ENCODE measurements at regions not wholly inside any gene's neighbourhood (a gene's known extent, or its start where the extent isn't known, plus 50 kb on each side); places are given as distances from the start of the nearest gene placed in this dataset.
A peak's percentile ranks its signal among the peaks of the same experiment; 100 is the strongest.

DNA sequence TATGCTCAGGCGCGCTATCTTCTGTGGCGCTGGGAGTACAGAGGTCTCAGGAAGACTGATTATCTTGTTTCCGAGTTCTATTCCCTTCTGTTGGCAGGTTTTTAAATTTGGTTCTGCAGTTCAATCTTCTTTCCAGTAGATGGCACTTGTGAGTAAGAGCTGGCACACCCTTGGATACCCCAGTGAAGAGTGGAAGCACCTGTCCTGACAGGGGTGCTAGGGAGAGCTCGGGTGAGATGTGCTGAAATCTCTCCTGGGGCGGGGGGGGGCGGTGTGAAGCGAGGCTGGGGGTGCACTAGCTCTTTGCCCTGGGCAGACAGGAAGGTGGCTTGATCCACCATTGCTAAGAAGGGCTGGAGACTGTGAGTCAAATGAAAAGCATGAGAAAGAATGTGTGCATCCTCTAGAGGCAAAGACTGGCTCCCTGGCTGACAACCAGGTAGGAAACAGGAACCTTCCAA, 679.9 kb upstream of the CCDC179 start:
- ChIA-PET CTCF (interaction anchor here (0.5 to 0.6 kb wide), 2 partner anchors 19 to 1353 kb away, joined by 3 to 7 read pairs; no protein-coding TSS in a partner anchor), POLR2A (ENCODE audit: low non-redundant PET) (no interaction called here)
- Histone ChIP-seq H3K9me3 (ENCODE audit: low read depth, low read length, poor library complexity, severe bottlenecking) (no peaks in the 10 kb centered on the region), H3K4me3 (ENCODE audit: low read depth, low read length, poor library complexity, severe bottlenecking) (no peak overlapping the region), H3K36me3 (ENCODE audit: insufficient read depth, low read length, poor library complexity, severe bottlenecking) (no peaks in the 10 kb centered on the region), H3K27me3 (replicated peaks; ENCODE audit: insufficient read depth, low read depth, low read length, poor library complexity) (no peaks in the 10 kb centered on the region), H3K4me1 (ENCODE audit: insufficient read depth, low read length, poor library complexity, severe bottlenecking) (no peaks in the 10 kb centered on the region), H3K27ac (ENCODE audit: low read depth, low read length, poor library complexity, severe bottlenecking) (no peak overlapping the region)
- DNase-seq (ENCODE audit: low spot score): peak; percentile 55
- no TSS peak for BruUV-seq (replicated peaks)
- intact Hi-C loops (cut with micrococcal nuclease; ENCODE audit: unreplicated experiment): loop anchor here (5.0 to 10.0 kb wide), 2 partner anchors 847 to 945 kb away; no protein-coding TSS in a partner anchor
- TF ChIP-seq, protein P1, sequence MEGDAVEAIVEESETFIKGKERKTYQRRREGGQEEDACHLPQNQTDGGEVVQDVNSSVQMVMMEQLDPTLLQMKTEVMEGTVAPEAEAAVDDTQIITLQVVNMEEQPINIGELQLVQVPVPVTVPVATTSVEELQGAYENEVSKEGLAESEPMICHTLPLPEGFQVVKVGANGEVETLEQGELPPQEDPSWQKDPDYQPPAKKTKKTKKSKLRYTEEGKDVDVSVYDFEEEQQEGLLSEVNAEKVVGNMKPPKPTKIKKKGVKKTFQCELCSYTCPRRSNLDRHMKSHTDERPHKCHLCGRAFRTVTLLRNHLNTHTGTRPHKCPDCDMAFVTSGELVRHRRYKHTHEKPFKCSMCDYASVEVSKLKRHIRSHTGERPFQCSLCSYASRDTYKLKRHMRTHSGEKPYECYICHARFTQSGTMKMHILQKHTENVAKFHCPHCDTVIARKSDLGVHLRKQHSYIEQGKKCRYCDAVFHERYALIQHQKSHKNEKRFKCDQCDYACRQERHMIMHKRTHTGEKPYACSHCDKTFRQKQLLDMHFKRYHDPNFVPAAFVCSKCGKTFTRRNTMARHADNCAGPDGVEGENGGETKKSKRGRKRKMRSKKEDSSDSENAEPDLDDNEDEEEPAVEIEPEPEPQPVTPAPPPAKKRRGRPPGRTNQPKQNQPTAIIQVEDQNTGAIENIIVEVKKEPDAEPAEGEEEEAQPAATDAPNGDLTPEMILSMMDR (conservative IDR thresholded peaks at IDR 0.05; ENCODE audit: low read depth, low read length): peak; percentile 58
- TF ChIP-seq EZH2 (IDR thresholded peaks at IDR 0.05; ENCODE audit: borderline replicate concordance, low read depth, low read length, poor library complexity, severe bottlenecking): no peak

DNA sequence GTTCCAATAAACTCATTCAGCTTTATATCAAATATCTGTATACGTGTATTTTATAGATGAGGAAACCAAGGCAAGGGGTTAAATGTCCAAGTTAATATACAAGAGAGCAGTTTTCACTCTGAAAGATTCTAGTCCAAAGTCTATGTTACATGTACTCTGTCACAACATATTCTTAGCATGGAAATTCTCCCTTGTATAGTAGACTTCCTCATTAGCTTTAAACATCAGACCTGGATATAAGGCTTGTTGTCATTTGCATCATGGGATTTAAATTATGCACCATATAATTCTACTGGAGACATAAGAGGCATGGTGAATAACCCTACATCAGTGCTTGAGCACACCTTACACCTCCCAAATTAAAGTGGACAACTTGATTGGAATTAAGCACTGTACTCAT, 681.9 kb upstream of the CCDC179 start:
- intact Hi-C loops (cut with micrococcal nuclease; ENCODE audit: unreplicated experiment): loop anchor here (5.0 to 10.0 kb wide), 2 partner anchors 845 to 943 kb away; no protein-coding TSS in a partner anchor
- ChIA-PET CTCF (no interaction called here), POLR2A (ENCODE audit: low non-redundant PET) (no interaction called here)
- H3K4me1 ChIP-seq (ENCODE audit: insufficient read depth, low read length, poor library complexity, severe bottlenecking): no peaks in the 10 kb centered on the region
- no peaks in the 10 kb centered on the region for H3K36me3 ChIP-seq (ENCODE audit: insufficient read depth, low read length, poor library complexity, severe bottlenecking)
- no peaks in the 10 kb centered on the region for H3K27me3 ChIP-seq (replicated peaks; ENCODE audit: insufficient read depth, low read depth, low read length, poor library complexity)
- DNase-seq (ENCODE audit: low spot score): no peak
- H3K9me3 ChIP-seq (ENCODE audit: low read depth, low read length, poor library complexity, severe bottlenecking): no peaks in the 10 kb centered on the region
- no peak overlapping the region for H3K27ac ChIP-seq (ENCODE audit: low read depth, low read length, poor library complexity, severe bottlenecking)
- BruUV-seq (replicated peaks): no TSS peak
- TF ChIP-seq, protein P1 (conservative IDR thresholded peaks at IDR 0.05; ENCODE audit: low read depth, low read length): no peak
- no peak for TF ChIP-seq EZH2 (IDR thresholded peaks at IDR 0.05; ENCODE audit: borderline replicate concordance, low read depth, low read length, poor library complexity, severe bottlenecking)
- no peak overlapping the region for H3K4me3 ChIP-seq (ENCODE audit: low read depth, low read length, poor library complexity, severe bottlenecking)

DNA sequence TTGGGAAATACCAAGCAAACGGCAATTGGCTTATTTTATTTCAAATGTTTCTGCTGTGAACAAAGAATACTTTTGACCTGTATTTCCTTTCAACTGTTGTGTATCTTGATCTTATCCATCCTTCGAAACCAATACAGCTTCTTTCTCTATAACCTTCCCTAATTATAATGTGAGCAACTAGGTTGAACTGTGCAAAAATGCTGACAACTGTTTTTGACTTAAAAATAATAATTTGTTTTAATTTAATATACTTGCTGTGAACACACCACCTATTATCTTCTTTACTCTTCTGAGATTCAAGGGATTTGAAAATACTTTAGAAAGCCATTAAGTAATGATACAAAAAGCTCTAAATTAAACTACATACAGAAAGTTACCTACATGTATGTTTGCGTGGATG, 682.5 kb upstream of the CCDC179 start:
- ChIA-PET CTCF (no interaction called here), POLR2A (ENCODE audit: low non-redundant PET) (no interaction called here)
- BruUV-seq (replicated peaks): no TSS peak
- no peak overlapping the region for H3K4me3 ChIP-seq (ENCODE audit: low read depth, low read length, poor library complexity, severe bottlenecking)
- intact Hi-C loops (cut with micrococcal nuclease; ENCODE audit: unreplicated experiment): loop anchor here (5.0 to 10.0 kb wide), 2 partner anchors 844 to 942 kb away; no protein-coding TSS in a partner anchor
- H3K27ac ChIP-seq (ENCODE audit: low read depth, low read length, poor library complexity, severe bottlenecking): no peak overlapping the region
- TF ChIP-seq EZH2 (IDR thresholded peaks at IDR 0.05; ENCODE audit: borderline replicate concordance, low read depth, low read length, poor library complexity, severe bottlenecking): no peak
- TF ChIP-seq, protein P1 (conservative IDR thresholded peaks at IDR 0.05; ENCODE audit: low read depth, low read length): no peak
- no peak for DNase-seq (ENCODE audit: low spot score)
- no peaks in the 10 kb centered on the region for H3K9me3 ChIP-seq (ENCODE audit: low read depth, low read length, poor library complexity, severe bottlenecking)
- H3K36me3 ChIP-seq (ENCODE audit: insufficient read depth, low read length, poor library complexity, severe bottlenecking): no peaks in the 10 kb centered on the region
- H3K4me1 ChIP-seq (ENCODE audit: insufficient read depth, low read length, poor library complexity, severe bottlenecking): no peaks in the 10 kb centered on the region
- H3K27me3 ChIP-seq (replicated peaks; ENCODE audit: insufficient read depth, low read depth, low read length, poor library complexity): no peaks in the 10 kb centered on the region
